ENCODE measurements at regions not wholly inside any gene's neighbourhood (a gene's known extent, or its start where the extent isn't known, plus 50 kb on each side); places are given as distances from the start of the nearest gene placed in this dataset.
A peak's percentile ranks its signal among the peaks of the same experiment; 100 is the strongest.
"Not testable (repeated sequence)": the region's sequence is repeated elsewhere in the genome, so short reads cannot be mapped to it uniquely, and the experiment has no call there.

DNA sequence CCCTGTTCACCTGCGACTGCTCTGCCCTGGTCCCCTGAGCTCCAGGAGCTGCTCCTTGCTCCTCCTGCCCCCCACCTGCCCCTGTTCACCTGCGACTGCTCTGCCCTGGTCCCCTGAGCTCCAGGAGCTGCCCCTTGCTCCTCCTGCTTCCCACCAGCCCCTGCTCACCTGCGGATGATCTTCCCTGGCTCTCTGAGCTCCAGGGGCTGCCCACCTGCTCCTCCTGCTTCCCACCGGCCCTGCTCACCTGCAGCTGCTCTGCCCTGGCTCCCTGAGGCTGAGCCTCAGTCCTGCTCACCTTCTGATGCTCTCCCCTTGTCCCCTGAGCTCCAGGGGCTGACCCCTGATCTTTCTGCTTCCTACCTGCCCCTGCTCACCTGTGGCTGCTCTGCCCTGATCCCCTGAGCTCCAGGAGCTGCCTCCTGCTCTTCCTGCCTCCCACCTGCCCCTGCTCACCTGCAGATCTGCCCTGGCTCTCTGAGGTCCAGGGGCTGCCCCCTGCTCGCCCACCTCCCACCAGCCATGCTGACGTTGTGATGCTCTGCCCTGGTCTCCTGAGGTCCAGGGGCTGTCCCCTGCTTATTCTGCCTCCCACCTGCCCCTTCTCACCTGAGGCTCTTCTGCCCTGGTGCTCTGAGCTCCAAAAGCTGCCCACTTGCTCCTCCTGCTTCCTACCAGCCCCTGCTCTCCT lies 219.2 kb downstream of the TMEM121 start:
- TF ChIP-seq, protein P1, sequence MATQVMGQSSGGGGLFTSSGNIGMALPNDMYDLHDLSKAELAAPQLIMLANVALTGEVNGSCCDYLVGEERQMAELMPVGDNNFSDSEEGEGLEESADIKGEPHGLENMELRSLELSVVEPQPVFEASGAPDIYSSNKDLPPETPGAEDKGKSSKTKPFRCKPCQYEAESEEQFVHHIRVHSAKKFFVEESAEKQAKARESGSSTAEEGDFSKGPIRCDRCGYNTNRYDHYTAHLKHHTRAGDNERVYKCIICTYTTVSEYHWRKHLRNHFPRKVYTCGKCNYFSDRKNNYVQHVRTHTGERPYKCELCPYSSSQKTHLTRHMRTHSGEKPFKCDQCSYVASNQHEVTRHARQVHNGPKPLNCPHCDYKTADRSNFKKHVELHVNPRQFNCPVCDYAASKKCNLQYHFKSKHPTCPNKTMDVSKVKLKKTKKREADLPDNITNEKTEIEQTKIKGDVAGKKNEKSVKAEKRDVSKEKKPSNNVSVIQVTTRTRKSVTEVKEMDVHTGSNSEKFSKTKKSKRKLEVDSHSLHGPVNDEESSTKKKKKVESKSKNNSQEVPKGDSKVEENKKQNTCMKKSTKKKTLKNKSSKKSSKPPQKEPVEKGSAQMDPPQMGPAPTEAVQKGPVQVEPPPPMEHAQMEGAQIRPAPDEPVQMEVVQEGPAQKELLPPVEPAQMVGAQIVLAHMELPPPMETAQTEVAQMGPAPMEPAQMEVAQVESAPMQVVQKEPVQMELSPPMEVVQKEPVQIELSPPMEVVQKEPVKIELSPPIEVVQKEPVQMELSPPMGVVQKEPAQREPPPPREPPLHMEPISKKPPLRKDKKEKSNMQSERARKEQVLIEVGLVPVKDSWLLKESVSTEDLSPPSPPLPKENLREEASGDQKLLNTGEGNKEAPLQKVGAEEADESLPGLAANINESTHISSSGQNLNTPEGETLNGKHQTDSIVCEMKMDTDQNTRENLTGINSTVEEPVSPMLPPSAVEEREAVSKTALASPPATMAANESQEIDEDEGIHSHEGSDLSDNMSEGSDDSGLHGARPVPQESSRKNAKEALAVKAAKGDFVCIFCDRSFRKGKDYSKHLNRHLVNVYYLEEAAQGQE (IDR thresholded peaks at IDR 0.05; ENCODE audit: insufficient replicate concordance, low read depth) = no peak
- TF ChIP-seq SPI1 (IDR thresholded peaks at IDR 0.05; ENCODE audit: borderline replicate concordance, low read depth) (no peak), POLR2AphosphoS5 (IDR thresholded peaks at IDR 0.05; ENCODE audit: low read depth) (no peak), GABPA (IDR thresholded peaks at IDR 0.05; ENCODE audit: low read depth) (no peak)
- TF ChIP-seq, protein P2, sequence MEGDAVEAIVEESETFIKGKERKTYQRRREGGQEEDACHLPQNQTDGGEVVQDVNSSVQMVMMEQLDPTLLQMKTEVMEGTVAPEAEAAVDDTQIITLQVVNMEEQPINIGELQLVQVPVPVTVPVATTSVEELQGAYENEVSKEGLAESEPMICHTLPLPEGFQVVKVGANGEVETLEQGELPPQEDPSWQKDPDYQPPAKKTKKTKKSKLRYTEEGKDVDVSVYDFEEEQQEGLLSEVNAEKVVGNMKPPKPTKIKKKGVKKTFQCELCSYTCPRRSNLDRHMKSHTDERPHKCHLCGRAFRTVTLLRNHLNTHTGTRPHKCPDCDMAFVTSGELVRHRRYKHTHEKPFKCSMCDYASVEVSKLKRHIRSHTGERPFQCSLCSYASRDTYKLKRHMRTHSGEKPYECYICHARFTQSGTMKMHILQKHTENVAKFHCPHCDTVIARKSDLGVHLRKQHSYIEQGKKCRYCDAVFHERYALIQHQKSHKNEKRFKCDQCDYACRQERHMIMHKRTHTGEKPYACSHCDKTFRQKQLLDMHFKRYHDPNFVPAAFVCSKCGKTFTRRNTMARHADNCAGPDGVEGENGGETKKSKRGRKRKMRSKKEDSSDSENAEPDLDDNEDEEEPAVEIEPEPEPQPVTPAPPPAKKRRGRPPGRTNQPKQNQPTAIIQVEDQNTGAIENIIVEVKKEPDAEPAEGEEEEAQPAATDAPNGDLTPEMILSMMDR (IDR thresholded peaks at IDR 0.05; ENCODE audit: insufficient read depth, low read length) = no peak
- Histone ChIP-seq H3K27ac (replicated peaks) (no peak overlapping the region), H3K4me3 (replicated peaks; ENCODE audit: insufficient read depth, low read length) (no peak overlapping the region), H3K27me3 (ENCODE audit: insufficient read depth, poor library complexity, severe bottlenecking) (no peaks in the 10 kb centered on the region)
- DNase-seq (ENCODE audit: low read depth in 1 of 2, low spot score in 1 of 2) = no peak

DNA sequence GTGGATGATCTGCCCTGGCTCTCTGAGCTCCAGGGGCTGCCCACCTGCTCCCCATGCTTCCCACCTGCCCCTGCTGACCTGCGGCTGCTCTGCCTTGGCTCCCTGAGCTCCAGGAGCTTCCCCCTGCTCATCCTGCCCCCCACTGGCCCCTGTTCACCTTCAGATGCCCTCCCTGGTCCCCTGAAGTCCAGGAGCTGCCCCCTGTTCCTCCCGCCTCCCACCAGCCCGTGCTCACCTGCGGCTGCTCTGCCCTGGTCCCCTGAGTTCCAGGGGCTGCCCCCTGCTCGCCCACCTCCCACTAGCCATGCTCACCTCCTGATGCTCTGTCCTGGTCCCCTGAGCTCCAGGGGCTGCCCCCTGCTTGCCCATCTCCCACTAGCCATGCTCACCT lies 219.7 kb downstream of the TMEM121 start:
- H3K27ac ChIP-seq (replicated peaks) = no peak overlapping the region
- no peak for DNase-seq (ENCODE audit: low read depth in 1 of 2, low spot score in 1 of 2)
- H3K4me3 ChIP-seq (replicated peaks; ENCODE audit: insufficient read depth, low read length) = no peak overlapping the region
- TF ChIP-seq GABPA (IDR thresholded peaks at IDR 0.05; ENCODE audit: low read depth) (no peak), POLR2AphosphoS5 (IDR thresholded peaks at IDR 0.05; ENCODE audit: low read depth) (no peak), SPI1 (IDR thresholded peaks at IDR 0.05; ENCODE audit: borderline replicate concordance, low read depth) (no peak)
- TF ChIP-seq, protein P1 (IDR thresholded peaks at IDR 0.05; ENCODE audit: insufficient replicate concordance, low read depth) = no peak
- TF ChIP-seq, protein P2 (IDR thresholded peaks at IDR 0.05; ENCODE audit: insufficient read depth, low read length) = no peak
- H3K27me3 ChIP-seq (ENCODE audit: insufficient read depth, poor library complexity, severe bottlenecking) = no peaks in the 10 kb centered on the region

DNA sequence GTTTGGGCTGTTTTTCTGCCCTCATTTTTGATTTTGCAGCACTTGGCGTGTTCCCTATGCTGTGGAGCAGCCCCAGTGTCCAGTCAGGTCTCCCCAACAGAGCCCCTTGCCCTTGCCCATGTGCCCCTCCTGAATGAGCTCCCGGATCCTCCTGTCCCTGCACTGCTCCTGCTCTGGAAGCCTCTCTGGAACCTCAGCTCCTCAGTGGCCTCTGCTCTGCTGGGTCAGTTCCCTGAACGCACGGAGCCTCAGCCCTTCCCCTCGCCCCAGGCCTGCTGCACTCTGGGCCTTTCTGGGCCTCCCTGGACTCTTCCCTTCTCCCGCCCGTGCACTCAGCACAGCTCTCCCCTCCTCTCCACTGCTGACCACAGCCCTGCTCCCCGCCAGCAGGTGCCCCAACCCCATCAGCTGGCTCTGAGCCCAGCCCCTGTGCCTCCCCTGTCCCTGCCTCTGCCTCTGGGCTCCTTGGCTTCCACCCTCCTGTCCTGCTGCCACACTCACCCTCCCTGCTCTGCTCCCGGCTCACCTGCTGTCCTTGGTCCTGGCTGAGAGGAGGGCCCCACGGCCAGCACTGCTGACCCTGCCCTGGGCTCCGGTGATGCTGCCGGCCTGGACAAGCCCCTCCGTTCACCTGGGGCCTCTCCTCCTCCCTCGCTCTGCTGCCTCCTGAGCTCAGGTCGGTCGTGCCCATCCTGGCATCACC lies 220.6 kb downstream of the TMEM121 start:
- not testable (repeated sequence) for H3K27ac ChIP-seq (replicated peaks); DNase-seq (ENCODE audit: low read depth in 1 of 2, low spot score in 1 of 2); H3K27me3 ChIP-seq (ENCODE audit: insufficient read depth, poor library complexity, severe bottlenecking); H3K4me3 ChIP-seq (replicated peaks; ENCODE audit: insufficient read depth, low read length)
- TF ChIP-seq, protein P1 (IDR thresholded peaks at IDR 0.05; ENCODE audit: insufficient replicate concordance, low read depth) = peak; percentile 51

DNA sequence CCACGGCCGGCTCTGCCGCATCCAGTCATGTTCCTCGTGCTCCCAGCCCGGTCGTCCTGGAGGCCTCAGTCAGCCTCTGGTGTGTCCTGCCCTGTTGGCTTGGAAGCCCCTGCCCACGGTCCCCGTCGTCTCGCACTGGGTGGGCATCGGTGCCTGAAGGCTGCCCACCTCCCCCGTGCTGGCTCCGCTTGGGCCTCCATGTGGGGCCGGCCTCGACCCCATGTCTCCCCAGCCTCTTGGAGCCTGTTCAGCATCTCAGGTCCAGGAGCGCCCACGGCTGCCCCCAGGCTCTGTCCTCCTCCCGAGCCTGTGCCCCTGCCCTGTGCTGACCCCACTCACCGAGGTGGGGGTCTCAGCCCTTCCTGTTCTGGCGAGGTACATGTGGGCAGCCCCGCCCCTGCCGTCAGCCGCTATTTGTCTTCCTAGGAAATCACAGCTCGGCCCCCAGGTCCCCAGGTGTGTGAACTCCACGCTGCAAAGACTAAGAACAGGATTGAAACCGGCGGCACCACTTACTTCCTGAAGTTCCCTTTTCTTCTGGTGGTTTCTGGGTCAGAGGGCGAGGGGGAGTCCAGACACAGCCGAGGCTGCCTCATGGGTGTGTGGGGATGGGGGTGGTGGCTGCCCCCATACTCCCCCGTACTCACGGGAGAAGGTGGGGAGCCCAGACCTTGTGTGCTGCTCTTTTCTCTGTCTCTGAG lies 221.3 kb downstream of the TMEM121 start:
- H3K4me3 ChIP-seq (replicated peaks; ENCODE audit: insufficient read depth, low read length); H3K27ac ChIP-seq (replicated peaks); DNase-seq (ENCODE audit: low read depth in 1 of 2, low spot score in 1 of 2); H3K27me3 ChIP-seq (ENCODE audit: insufficient read depth, poor library complexity, severe bottlenecking): not testable (repeated sequence)
